Endothelial cell of umbilical vein (primary cell): ENCODE measurements at regions not wholly inside any gene's neighbourhood (a gene's known extent, or its start where the extent isn't known, plus 50 kb on each side); places are given as distances from the start of the nearest gene placed in this dataset.

ENCODE experiments used
- BruUV-seq: library from RNA; stranded (reverse); fragments of 400-500 nt; replicated peaks from 2 replicates; lab custom pipeline; 2021; lab: Mats Ljungman, UMichigan
- CTCF ChIA-PET: fragments of 300-600, 350-600 bp; sonication (Branson Sonifier 250); formaldehyde crosslinking; loops from one replicate; lab custom pipeline; 2021; ENCODE audit warnings: antibody characterized with exemption, inconsistent platforms; lab: Charles Lee
- POLR2A ChIA-PET: fragments of 300-600, 350-600 bp; sonication (Branson Sonifier 250); formaldehyde crosslinking; loops from one replicate; lab custom pipeline; 2021; ENCODE audit warnings: antibody characterized with exemption, inconsistent platforms; lab: Charles Lee
- DNase-seq: peaks from one replicate; pipeline ENCODE4 v3.0.0-alpha.2; 2011; ENCODE audit warnings: low read depth, low spot score
- FAIRE-seq: peaks from 2 replicates; lab custom pipeline; 2011; peaks lifted over from hg19 to GRCh38; lab: Jason Lieb, UNC
- H2AFZ ChIP-seq: 2 replicates; pipeline ENCODE4 v1.6.0; 2012; ENCODE audit warnings: low read depth, low read length, control low read depth, inconsistent platforms
- H3K27ac ChIP-seq: 2 replicates; pipeline ENCODE4 v1.5.1; 2011; ENCODE audit warnings: low read depth, mild to moderate bottlenecking, control low read depth, low read length, moderate library complexity; ENCODE audit not compliant: insufficient read depth
- H3K27me3 ChIP-seq, 2 experiments: 2 replicates each; pipeline versions ENCODE4 v1.6.0 to v1.6.1; 2011; ENCODE audit warnings: low read length in 2 of 2, mixed read lengths in 1 of 2; ENCODE audit not compliant: control insufficient read depth in 2 of 2, insufficient read depth in 2 of 2
- H3K36me3 ChIP-seq, 2 experiments: 2 replicates in 1 of 2; 3 replicates in 1 of 2; pipeline ENCODE4 v1.5.1; 2011; ENCODE audit warnings: low read length in 2 of 2, mild to moderate bottlenecking in 1 of 2, moderate library complexity in 1 of 2; ENCODE audit not compliant: control insufficient read depth in 2 of 2, insufficient read depth in 2 of 2; ENCODE audit errors: extremely low read depth in 1 of 2
- H3K4me1 ChIP-seq: 3 replicates; pipeline ENCODE4 v1.5.1; 2011; ENCODE audit warnings: mild to moderate bottlenecking, low read length; ENCODE audit not compliant: control insufficient read depth, insufficient read depth; ENCODE audit errors: extremely low read depth
- H3K4me2 ChIP-seq: 2 replicates; pipeline ENCODE4 v1.6.1; 2011; ENCODE audit warnings: low read length, control low read depth, mixed read lengths; ENCODE audit not compliant: insufficient read depth
- H3K4me3 ChIP-seq, 3 experiments: fragments of 200-600 bp in 1 of 3; sonication (generic), shearing (Covaris generic) in 1 of 3; replicated peaks in 1 of 3; 2 replicates each; pipeline ENCODE4 v1.5.1; 2011 to 2016; ENCODE audit warnings: control low read depth in 3 of 3, low read length in 3 of 3, mild to moderate bottlenecking in 2 of 3, inconsistent platforms in 1 of 3, low read depth in 1 of 3, moderate library complexity in 1 of 3; ENCODE audit not compliant: insufficient read depth in 1 of 3
- H3K79me2 ChIP-seq: 2 replicates; pipeline ENCODE4 v1.6.0; 2012; ENCODE audit warnings: low read length, inconsistent platforms; ENCODE audit not compliant: control insufficient read depth, insufficient read depth
- H3K9ac ChIP-seq: replicated peaks from 2 replicates; pipeline ENCODE3; 2011; ENCODE audit warnings: low read length, control low read depth; ENCODE audit not compliant: insufficient read depth; ENCODE audit errors: extremely low read depth
- H3K9me1 ChIP-seq: replicated peaks from 3 replicates; pipeline ENCODE4 v1.6.0; 2011; ENCODE audit warnings: mild to moderate bottlenecking, low read length; ENCODE audit not compliant: control insufficient read depth, insufficient read depth; ENCODE audit errors: extremely low read depth
- H3K9me3 ChIP-seq: replicated peaks from 2 replicates; pipeline ENCODE4 v1.5.1; 2012; ENCODE audit warnings: low read length, inconsistent platforms; ENCODE audit not compliant: control insufficient read depth, insufficient read depth
- H4K20me1 ChIP-seq: replicated peaks from 2 replicates; pipeline ENCODE3; 2011; ENCODE audit warnings: mild to moderate bottlenecking, low read length; ENCODE audit not compliant: control insufficient read depth, insufficient read depth; ENCODE audit errors: extremely low read depth
- EZH2 ChIP-seq: IDR thresholded peaks from 2 replicates; pipeline ENCODE4 v1.6.1; 2012; ENCODE audit warnings: borderline replicate concordance, low read depth, mild to moderate bottlenecking, moderate library complexity, low read length, inconsistent platforms; ENCODE audit not compliant: severe bottlenecking
- FOS ChIP-seq: IDR thresholded peaks from 2 replicates; pipeline ENCODE4 v1.6.1; 2011; ENCODE audit warnings: mild to moderate bottlenecking, low read length, moderate library complexity, borderline replicate concordance; ENCODE audit not compliant: insufficient read depth
- GATA2 ChIP-seq: IDR thresholded peaks from 2 replicates; pipeline ENCODE4 v1.7.0; 2011; ENCODE audit warnings: low read depth, mild to moderate bottlenecking, moderate library complexity, mixed read lengths, low read length; ENCODE audit not compliant: insufficient read length, insufficient read depth
- JUN ChIP-seq: IDR thresholded peaks from 2 replicates; pipeline ENCODE4 v1.6.1; 2011; ENCODE audit warnings: borderline replicate concordance, low read depth; ENCODE audit not compliant: insufficient read length, insufficient read depth
- MYC ChIP-seq: IDR thresholded peaks from one replicate; pipeline ENCODE4 v1.6.1; 2011; ENCODE audit warnings: mild to moderate bottlenecking, low read depth, low read length
- POLR2A ChIP-seq: IDR thresholded peaks from 2 replicates; pipeline ENCODE4 v1.6.1; 2012; ENCODE audit warnings: low read depth, mild to moderate bottlenecking, control low read depth, low read length
- POLR2AphosphoS5 ChIP-seq: IDR thresholded peaks from 2 replicates; pipeline ENCODE4 v1.6.1; 2012; ENCODE audit warnings: low read depth, mild to moderate bottlenecking, control low read depth, low read length, moderate library complexity; ENCODE audit not compliant: insufficient read depth
- dilution Hi-C: fragments of 300-500 bp; cut with MboI; formaldehyde crosslinking; loops from one replicate; pipeline ENCODE4 v1.15.0; 2019; ENCODE audit warnings: low sequenced_read_pairs; ENCODE audit not compliant: extremely low pct_ligation_motif_present
- intact Hi-C: fragments of 100-400 bp; cut with micrococcal nuclease; formaldehyde crosslinking; loops from one replicate; pipeline ENCODE4 v1.10.0; 2022
- TF ChIP-seq, protein P1 (sequence below), 2 donors: IDR thresholded peaks; 1 replicate in 1 of 2; 2 replicates in 1 of 2; pipeline ENCODE4 v1.5.1; 2011; ENCODE audit warnings: low read length in 2 of 2, mild to moderate bottlenecking in 2 of 2, moderate library complexity in 2 of 2, control low read depth in 1 of 2, inconsistent platforms in 1 of 2, low read depth in 1 of 2; ENCODE audit not compliant: insufficient read depth in 1 of 2; ENCODE audit errors: extremely low read depth in 1 of 2
- TF ChIP-seq, protein P2 (sequence below): IDR thresholded peaks from 2 replicates; pipeline ENCODE4 v1.6.1; 2011; ENCODE audit not compliant: insufficient read depth, insufficient read length

DNA sequence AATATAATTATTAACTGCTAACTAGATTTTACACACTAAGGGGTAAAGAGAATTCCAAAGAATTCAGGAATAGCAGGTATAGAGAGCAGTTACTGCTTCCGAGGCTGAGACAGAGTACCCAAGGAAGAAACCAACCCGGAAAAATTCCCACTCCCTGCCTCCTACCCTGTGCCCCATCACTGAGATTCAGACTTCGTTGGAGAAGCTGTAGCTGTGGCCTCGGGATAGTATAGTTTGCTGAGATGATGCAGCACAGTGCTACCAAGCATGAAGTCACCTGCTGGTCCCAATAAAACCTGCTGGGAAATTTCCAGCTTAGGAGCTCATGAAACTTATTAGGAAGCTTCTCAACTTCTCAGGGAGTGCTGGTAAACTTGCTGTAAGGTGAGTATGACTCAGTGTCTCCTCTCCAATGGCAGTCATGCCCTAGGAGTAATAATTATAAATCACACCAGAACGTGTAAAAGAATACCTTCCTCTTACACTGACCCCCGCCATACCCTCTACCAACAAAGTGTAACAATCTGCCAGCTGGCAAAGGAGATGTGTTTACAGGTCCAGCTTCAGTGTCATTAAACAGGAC lies 215.2 kb upstream of the ROBO2 start:
- Histone ChIP-seq H3K9me1 (no peaks in the 10 kb centered on the region), H3K9me3 (peaks cover 5% of the 10 kb centered on the region), H4K20me1 (no peaks in the 10 kb centered on the region), H3K79me2 (no peaks in the 10 kb centered on the region), H3K4me1 (no peaks in the 10 kb centered on the region), H3K36me3 (no peaks in the 10 kb centered on the region), H3K4me2 (no peak overlapping the region), H3K4me3 (no peak overlapping the region), H3K27me3 (no peaks in the 10 kb centered on the region), H3K27ac (no peak overlapping the region), H3K9ac (no peak overlapping the region), H2AFZ (no peak overlapping the region)
- ChIA-PET CTCF (no interaction called here), POLR2A (no interaction called here)
- TF ChIP-seq, protein P1, sequence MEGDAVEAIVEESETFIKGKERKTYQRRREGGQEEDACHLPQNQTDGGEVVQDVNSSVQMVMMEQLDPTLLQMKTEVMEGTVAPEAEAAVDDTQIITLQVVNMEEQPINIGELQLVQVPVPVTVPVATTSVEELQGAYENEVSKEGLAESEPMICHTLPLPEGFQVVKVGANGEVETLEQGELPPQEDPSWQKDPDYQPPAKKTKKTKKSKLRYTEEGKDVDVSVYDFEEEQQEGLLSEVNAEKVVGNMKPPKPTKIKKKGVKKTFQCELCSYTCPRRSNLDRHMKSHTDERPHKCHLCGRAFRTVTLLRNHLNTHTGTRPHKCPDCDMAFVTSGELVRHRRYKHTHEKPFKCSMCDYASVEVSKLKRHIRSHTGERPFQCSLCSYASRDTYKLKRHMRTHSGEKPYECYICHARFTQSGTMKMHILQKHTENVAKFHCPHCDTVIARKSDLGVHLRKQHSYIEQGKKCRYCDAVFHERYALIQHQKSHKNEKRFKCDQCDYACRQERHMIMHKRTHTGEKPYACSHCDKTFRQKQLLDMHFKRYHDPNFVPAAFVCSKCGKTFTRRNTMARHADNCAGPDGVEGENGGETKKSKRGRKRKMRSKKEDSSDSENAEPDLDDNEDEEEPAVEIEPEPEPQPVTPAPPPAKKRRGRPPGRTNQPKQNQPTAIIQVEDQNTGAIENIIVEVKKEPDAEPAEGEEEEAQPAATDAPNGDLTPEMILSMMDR (IDR thresholded peaks at IDR 0.05; ENCODE audit: extremely low read depth in 1 of 2, insufficient read depth in 1 of 2, low read depth in 1 of 2, low read length in 2 of 2): no peak
- TF ChIP-seq POLR2AphosphoS5 (no peak), JUN (no peak), FOS (no peak), EZH2 (no peak), MYC (no peak), GATA2 (no peak), POLR2A (no peak)
- TF ChIP-seq, protein P2, sequence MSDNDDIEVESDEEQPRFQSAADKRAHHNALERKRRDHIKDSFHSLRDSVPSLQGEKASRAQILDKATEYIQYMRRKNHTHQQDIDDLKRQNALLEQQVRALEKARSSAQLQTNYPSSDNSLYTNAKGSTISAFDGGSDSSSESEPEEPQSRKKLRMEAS: no peak
- FAIRE-seq: no peak
- no TSS peak for BruUV-seq
- DNase-seq: no peak
- intact Hi-C loops (no loop called here), dilution Hi-C loops (no loop called here)
